DND-41 (cell line): ENCODE measurements at regions not wholly inside any gene's neighbourhood (a gene's known extent, or its start where the extent isn't known, plus 50 kb on each side); places are given as distances from the start of the nearest gene placed in this dataset.

Experiments used
- ATAC-seq: fragments of 200-7000 bp; cut with Tn5 transposase; 3 replicates; pipeline ENCODE4 v1.9.1; 2021; ENCODE audit warnings: low read depth; ENCODE audit not compliant: insufficient read depth
- DNase-seq: peaks from one replicate; pipeline ENCODE4 v3.0.0-alpha.2; 2020
- H2AFZ ChIP-seq: 2 replicates; pipeline ENCODE4 v1.6.0; 2012; ENCODE audit warnings: low read depth, low read length
- H3K27ac ChIP-seq: 2 replicates; pipeline ENCODE4 v1.5.1; 2012; ENCODE audit warnings: low read length, inconsistent platforms
- H3K27me3 ChIP-seq: fragments of 200-600 bp; sonication (generic); 2 replicates; pipeline ENCODE4 v1.6.0; 2012; ENCODE audit warnings: low read length, mild to moderate bottlenecking, inconsistent platforms; ENCODE audit not compliant: insufficient read depth, poor library complexity
- H3K36me3 ChIP-seq: 2 replicates; pipeline ENCODE4 v1.5.1; 2012; ENCODE audit warnings: low read length, inconsistent platforms; ENCODE audit not compliant: insufficient read depth
- H3K4me1 ChIP-seq: 2 replicates; pipeline ENCODE4 v1.5.1; 2012; ENCODE audit warnings: mild to moderate bottlenecking, low read length; ENCODE audit not compliant: insufficient read depth
- H3K4me2 ChIP-seq: 2 replicates; pipeline ENCODE4 v1.6.0; 2012; ENCODE audit warnings: mild to moderate bottlenecking, moderate library complexity, low read length, inconsistent platforms; ENCODE audit not compliant: insufficient read depth
- H3K4me3 ChIP-seq, 2 experiments: fragments of 200-600 bp in 1 of 2; shearing (Covaris generic) in 1 of 2; 2 replicates each; pipeline ENCODE4 v1.5.1; 2012 to 2016; ENCODE audit warnings: inconsistent platforms in 2 of 2, low read length in 2 of 2, mild to moderate bottlenecking in 2 of 2, low read depth in 1 of 2, moderate library complexity in 1 of 2
- H3K79me2 ChIP-seq: 2 replicates; pipeline ENCODE4 v1.6.0; 2012; ENCODE audit warnings: low read length, inconsistent platforms; ENCODE audit not compliant: insufficient read depth
- H3K9ac ChIP-seq: 2 replicates; pipeline ENCODE4 v1.6.0; 2012; ENCODE audit warnings: low read depth, mild to moderate bottlenecking, inconsistent platforms, low read length, moderate library complexity
- H3K9me3 ChIP-seq: 2 replicates; pipeline ENCODE4 v1.5.1; 2012; ENCODE audit warnings: low read length, moderate library complexity, mild to moderate bottlenecking, inconsistent platforms; ENCODE audit not compliant: insufficient read depth, severe bottlenecking
- H4K20me1 ChIP-seq: 2 replicates; pipeline ENCODE4 v1.6.0; 2012; ENCODE audit warnings: low read length; ENCODE audit not compliant: insufficient read depth
- EZH2 ChIP-seq: IDR thresholded peaks from 3 replicates; pipeline ENCODE4 v1.6.1; 2012; ENCODE audit warnings: borderline replicate concordance, low read depth, mild to moderate bottlenecking, moderate library complexity, low read length, inconsistent platforms; ENCODE audit not compliant: severe bottlenecking
- TF ChIP-seq, protein P1 (sequence below): IDR thresholded peaks from 2 replicates; pipeline ENCODE4 v1.5.1; 2012; ENCODE audit warnings: borderline replicate concordance, low read length, moderate library complexity, mild to moderate bottlenecking; ENCODE audit not compliant: poor library complexity, severe bottlenecking; ENCODE audit errors: extremely low read depth

DNA sequence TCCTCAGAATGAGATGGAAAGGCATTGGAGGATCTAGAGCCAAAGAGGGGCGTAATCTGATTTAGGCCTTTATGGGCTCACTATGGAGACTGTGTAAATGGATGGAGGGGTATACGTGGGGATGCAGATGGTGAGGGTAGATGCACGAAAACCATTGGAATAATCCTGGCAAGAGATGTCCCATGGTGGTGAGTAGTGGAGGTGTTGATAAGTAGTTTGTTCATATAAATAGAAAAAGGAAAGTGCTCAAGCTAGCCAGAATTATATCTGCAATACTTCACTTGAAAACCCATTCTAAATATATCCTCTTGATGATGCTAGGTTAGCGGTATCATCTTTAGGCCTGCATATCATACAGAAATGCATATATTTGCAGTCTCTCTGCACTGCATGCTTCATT lies 459.7 kb downstream of the CDH2 start:
- Histone ChIP-seq H3K9ac (no peak overlapping the region), H3K27me3 (no peaks in the 10 kb centered on the region), H3K4me1 (peaks cover 11% of the 10 kb centered on the region; the same call in 1 of the 2 replicates), H3K36me3 (no peaks in the 10 kb centered on the region), H3K4me2 (no peak overlapping the region), H3K79me2 (no peaks in the 10 kb centered on the region), H4K20me1 (no peaks in the 10 kb centered on the region), H2AFZ (no peak overlapping the region), H3K4me3 (no peak overlapping the region), H3K27ac (no peak overlapping the region), H3K9me3 (no peaks in the 10 kb centered on the region)
- ATAC-seq: no peak
- TF ChIP-seq, protein P1, sequence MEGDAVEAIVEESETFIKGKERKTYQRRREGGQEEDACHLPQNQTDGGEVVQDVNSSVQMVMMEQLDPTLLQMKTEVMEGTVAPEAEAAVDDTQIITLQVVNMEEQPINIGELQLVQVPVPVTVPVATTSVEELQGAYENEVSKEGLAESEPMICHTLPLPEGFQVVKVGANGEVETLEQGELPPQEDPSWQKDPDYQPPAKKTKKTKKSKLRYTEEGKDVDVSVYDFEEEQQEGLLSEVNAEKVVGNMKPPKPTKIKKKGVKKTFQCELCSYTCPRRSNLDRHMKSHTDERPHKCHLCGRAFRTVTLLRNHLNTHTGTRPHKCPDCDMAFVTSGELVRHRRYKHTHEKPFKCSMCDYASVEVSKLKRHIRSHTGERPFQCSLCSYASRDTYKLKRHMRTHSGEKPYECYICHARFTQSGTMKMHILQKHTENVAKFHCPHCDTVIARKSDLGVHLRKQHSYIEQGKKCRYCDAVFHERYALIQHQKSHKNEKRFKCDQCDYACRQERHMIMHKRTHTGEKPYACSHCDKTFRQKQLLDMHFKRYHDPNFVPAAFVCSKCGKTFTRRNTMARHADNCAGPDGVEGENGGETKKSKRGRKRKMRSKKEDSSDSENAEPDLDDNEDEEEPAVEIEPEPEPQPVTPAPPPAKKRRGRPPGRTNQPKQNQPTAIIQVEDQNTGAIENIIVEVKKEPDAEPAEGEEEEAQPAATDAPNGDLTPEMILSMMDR: no peak
- no peak for TF ChIP-seq EZH2
- DNase-seq: no peak

DNA sequence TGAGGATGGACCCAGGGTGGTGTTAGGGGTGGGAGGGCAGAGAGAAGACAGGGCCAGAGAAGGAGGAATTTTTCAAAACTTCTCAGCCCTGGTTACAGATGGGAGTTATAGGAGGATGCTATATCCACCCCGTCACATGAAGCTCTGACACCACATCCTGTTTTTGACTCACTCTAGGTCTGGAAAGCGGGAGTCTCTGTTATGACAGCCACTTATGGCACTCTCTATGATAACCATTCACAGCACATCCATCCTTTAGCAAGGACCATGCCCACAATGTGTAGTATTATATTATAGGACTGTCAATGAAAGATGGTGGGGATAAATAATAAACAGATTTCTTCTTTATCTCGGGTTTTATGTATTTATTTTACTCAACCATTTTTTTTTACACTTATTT lies 461.2 kb downstream of the CDH2 start:
- Histone ChIP-seq H3K4me2 (no peak overlapping the region), H3K79me2 (no peaks in the 10 kb centered on the region), H3K4me1 (peaks cover 11% of the 10 kb centered on the region; the same call in 1 of the 2 replicates), H3K36me3 (no peaks in the 10 kb centered on the region), H3K27me3 (no peaks in the 10 kb centered on the region), H3K27ac (no peak overlapping the region), H3K9ac (no peak overlapping the region), H2AFZ (no peak overlapping the region), H3K9me3 (no peaks in the 10 kb centered on the region), H3K4me3 (no peak overlapping the region), H4K20me1 (no peaks in the 10 kb centered on the region)
- DNase-seq (peak; percentile 20), ATAC-seq (peak; percentile 87)
- TF ChIP-seq EZH2: no peak
- TF ChIP-seq, protein P1: no peak

DNA sequence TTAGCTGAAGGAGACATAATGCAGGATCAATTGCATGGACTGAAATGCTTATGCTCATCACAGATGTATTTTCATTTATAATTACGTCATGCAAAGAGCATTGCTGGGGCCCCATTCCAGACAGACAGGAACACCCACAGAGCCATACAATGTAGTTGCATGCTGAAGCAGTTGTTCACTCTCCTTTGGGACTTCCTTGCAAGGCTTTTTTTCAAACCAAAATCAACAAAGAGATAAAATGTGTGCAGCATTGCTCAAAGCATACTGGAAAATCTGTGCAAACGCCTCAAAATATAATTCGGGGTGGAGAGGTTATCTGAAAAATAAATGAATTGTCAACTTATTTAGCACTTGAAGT lies 463.2 kb downstream of the CDH2 start:
- DNase-seq: no peak
- H3K4me2 ChIP-seq: no peak overlapping the region
- peaks cover 11% of the 10 kb centered on the region; the same call in 1 of the 2 replicates for H3K4me1 ChIP-seq
- no peak overlapping the region for H3K27ac ChIP-seq
- no peak for ATAC-seq
- H3K4me3 ChIP-seq: no peak overlapping the region
- no peaks in the 10 kb centered on the region for H3K36me3 ChIP-seq
- H2AFZ ChIP-seq: no peak overlapping the region
- TF ChIP-seq EZH2: no peak
- TF ChIP-seq, protein P1: no peak
- H3K79me2 ChIP-seq: no peaks in the 10 kb centered on the region
- H3K9me3 ChIP-seq: peaks cover 10% of the 10 kb centered on the region
- no peak overlapping the region for H3K9ac ChIP-seq
- H3K27me3 ChIP-seq: no peaks in the 10 kb centered on the region
- H4K20me1 ChIP-seq: no peaks in the 10 kb centered on the region
